ENCODE measurements at regions not wholly inside any gene's neighbourhood (a gene's known extent, or its start where the extent isn't known, plus 50 kb on each side); places are given as distances from the start of the nearest gene placed in this dataset.

- Histone ChIP-seq H3K9me2 (no peaks in the 10 kb centered on the region), H3K9me3 (no peaks in the 10 kb centered on the region), H3K9ac (no peak overlapping the region), H3K27me3 (ENCODE audit: insufficient read depth) (no peaks in the 10 kb centered on the region), H4K20me1 (ENCODE audit: insufficient read depth) (no peaks in the 10 kb centered on the region), H3F3A (replicated peaks; ENCODE audit: insufficient read depth) (no peaks in the 10 kb centered on the region), H3K4me2 (no peak overlapping the region), H3K27ac (ENCODE audit: low read depth in 2 of 2, low read length in 1 of 2) (peak overlapping the region in 1 of 2 experiments; percentile 34; a peak in 1 of 4 replicates), H3K79me2 (ENCODE audit: insufficient read depth) (no peaks in the 10 kb centered on the region), H3K36me3 (replicated peaks in 1 of 2; ENCODE audit: control insufficient read depth in 1 of 2, insufficient read depth in 2 of 2, low read length in 1 of 2) (no peaks in the 10 kb centered on the region), H3K4me3 (ENCODE audit: low read depth in 2 of 2, low read length in 1 of 2) (no peak overlapping the region), H2AFZ (ENCODE audit: low read depth) (peak overlapping the region; percentile 47; the same call in 1 of the 2 replicates), H3K4me1 (ENCODE audit: control insufficient read depth in 1 of 2, insufficient read depth in 2 of 2, low read depth in 1 of 2, low read length in 1 of 2) (no peaks in the 10 kb centered on the region)
- peak; percentile 75; the same call in 1 of the 2 replicates for TF ChIP-seq NFIC (IDR thresholded peaks at IDR 0.05; ENCODE audit: borderline replicate concordance)
- TF ChIP-seq FOXM1 (IDR thresholded peaks at IDR 0.05; ENCODE audit: low read depth), result no peak
- peak; percentile 57 for TF ChIP-seq TCF12 (IDR thresholded peaks at IDR 0.05)
- peak; percentile 67; the same call in 1 of the 2 replicates for TF ChIP-seq ZBTB33 (IDR thresholded peaks at IDR 0.05; ENCODE audit: borderline replicate concordance, low read depth)
- TF ChIP-seq SMC3 (IDR thresholded peaks at IDR 0.05; ENCODE audit: low read depth, low read length), result no peak
- TF ChIP-seq USF1 (IDR thresholded peaks at IDR 0.05; ENCODE audit: borderline replicate concordance, low read depth), result no peak
- no peak for DNase-seq
- WGBS (ENCODE audit: low lambda C conversion rate), result 37% methylated on average over 4 of the region's 4 CpGs
- ChIA-PET CTCF (no interaction called here), POLR2A (no interaction called here)
Measured at GRCh38 chr2:150191349-150191748, 296.1 kb downstream of the RND3 start.

- H3K9me2 ChIP-seq, result no peaks in the 10 kb centered on the region
- DNase-seq, result no peak
- H3K4me3 ChIP-seq (ENCODE audit: low read depth in 2 of 2, low read length in 1 of 2), result no peak overlapping the region
- ChIA-PET CTCF (no interaction called here), POLR2A (no interaction called here)
- no peak overlapping the region for H3K4me2 ChIP-seq
- H3K4me1 ChIP-seq (ENCODE audit: control insufficient read depth in 1 of 2, insufficient read depth in 2 of 2, low read depth in 1 of 2, low read length in 1 of 2), result no peaks in the 10 kb centered on the region
- H3K27me3 ChIP-seq (ENCODE audit: insufficient read depth), result no peaks in the 10 kb centered on the region
- H3K79me2 ChIP-seq (ENCODE audit: insufficient read depth), result no peaks in the 10 kb centered on the region
- H3K9ac ChIP-seq, result no peak overlapping the region
- H3K27ac ChIP-seq (ENCODE audit: low read depth in 2 of 2, low read length in 1 of 2), result no peak overlapping the region
- H4K20me1 ChIP-seq (ENCODE audit: insufficient read depth), result no peaks in the 10 kb centered on the region
- no peaks in the 10 kb centered on the region for H3K9me3 ChIP-seq
- WGBS (ENCODE audit: low lambda C conversion rate), result 88% methylated on average over 1 of the region's 1 CpG
- no peak overlapping the region for H2AFZ ChIP-seq (ENCODE audit: low read depth)
- H3F3A ChIP-seq (replicated peaks; ENCODE audit: insufficient read depth), result no peaks in the 10 kb centered on the region
- H3K36me3 ChIP-seq (replicated peaks in 1 of 2; ENCODE audit: control insufficient read depth in 1 of 2, insufficient read depth in 2 of 2, low read length in 1 of 2), result no peaks in the 10 kb centered on the region
- TF ChIP-seq EZH2phosphoT487 (IDR thresholded peaks at IDR 0.05; ENCODE audit: borderline replicate concordance, low read depth) (no peak), REST (IDR thresholded peaks at IDR 0.05; ENCODE audit: low read depth, low read length) (no peak), USF1 (IDR thresholded peaks at IDR 0.05; ENCODE audit: borderline replicate concordance, low read depth) (no peak), EP300 (IDR thresholded peaks at IDR 0.05; ENCODE audit: borderline replicate concordance in 1 of 2, low read depth in 1 of 2, low read length in 1 of 2) (no peak), MEF2A (IDR thresholded peaks at IDR 0.05; ENCODE audit: borderline replicate concordance, low read depth) (no peak), IRF3 (IDR thresholded peaks at IDR 0.05; ENCODE audit: low read depth, low read length) (no peak), TEAD4 (IDR thresholded peaks at IDR 0.05; ENCODE audit: borderline replicate concordance, insufficient read depth) (no peak), NRF1 (IDR thresholded peaks at IDR 0.05; ENCODE audit: low read depth, low read length) (no peak), POLR2AphosphoS5 (IDR thresholded peaks at IDR 0.05; ENCODE audit: low read depth, low read length) (no peak), PBX3 (IDR thresholded peaks at IDR 0.05) (no peak), ELF1 (IDR thresholded peaks at IDR 0.05) (no peak), FOXJ3 (CRISPR knock-in tag; IDR thresholded peaks at IDR 0.05) (no peak), NFIC (IDR thresholded peaks at IDR 0.05; ENCODE audit: borderline replicate concordance) (no peak), RCOR1 (IDR thresholded peaks at IDR 0.05; ENCODE audit: low read length) (no peak), SMC3 (IDR thresholded peaks at IDR 0.05; ENCODE audit: low read depth, low read length) (no peak), YY1 (IDR thresholded peaks at IDR 0.05; ENCODE audit: low read depth) (no peak)
Measured at GRCh38 chr2:150190546-150190945, 296.9 kb downstream of the RND3 start.
